ENCODE measurements at regions not wholly inside any gene's neighbourhood (a gene's known extent, or its start where the extent isn't known, plus 50 kb on each side); places are given as distances from the start of the nearest gene placed in this dataset.

GRCh38 chr6:71375676-71376075, 87.1 kb downstream of the OGFRL1 start:
- Mint-ChIP-seq H3K27ac (ENCODE audit: unreplicated experiment) (no peak overlapping the region), H3K4me1 (peaks cover 9% of the 10 kb centered on the region), H3K9me3 (peaks cover 8% of the 10 kb centered on the region), H3K36me3 (ENCODE audit: low read depth) (peaks cover 16% of the 10 kb centered on the region), H3K4me3 (no peak overlapping the region), H3K27me3 (ENCODE audit: low read depth) (no peaks in the 10 kb centered on the region)
- no peak for DNase-seq (ENCODE audit: low read depth, low spot score)
- TF ChIP-seq, protein P1, sequence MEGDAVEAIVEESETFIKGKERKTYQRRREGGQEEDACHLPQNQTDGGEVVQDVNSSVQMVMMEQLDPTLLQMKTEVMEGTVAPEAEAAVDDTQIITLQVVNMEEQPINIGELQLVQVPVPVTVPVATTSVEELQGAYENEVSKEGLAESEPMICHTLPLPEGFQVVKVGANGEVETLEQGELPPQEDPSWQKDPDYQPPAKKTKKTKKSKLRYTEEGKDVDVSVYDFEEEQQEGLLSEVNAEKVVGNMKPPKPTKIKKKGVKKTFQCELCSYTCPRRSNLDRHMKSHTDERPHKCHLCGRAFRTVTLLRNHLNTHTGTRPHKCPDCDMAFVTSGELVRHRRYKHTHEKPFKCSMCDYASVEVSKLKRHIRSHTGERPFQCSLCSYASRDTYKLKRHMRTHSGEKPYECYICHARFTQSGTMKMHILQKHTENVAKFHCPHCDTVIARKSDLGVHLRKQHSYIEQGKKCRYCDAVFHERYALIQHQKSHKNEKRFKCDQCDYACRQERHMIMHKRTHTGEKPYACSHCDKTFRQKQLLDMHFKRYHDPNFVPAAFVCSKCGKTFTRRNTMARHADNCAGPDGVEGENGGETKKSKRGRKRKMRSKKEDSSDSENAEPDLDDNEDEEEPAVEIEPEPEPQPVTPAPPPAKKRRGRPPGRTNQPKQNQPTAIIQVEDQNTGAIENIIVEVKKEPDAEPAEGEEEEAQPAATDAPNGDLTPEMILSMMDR (conservative IDR thresholded peaks at IDR 0.05): no peak

GRCh38 chr6:71376830-71377229, 88.2 kb downstream of the OGFRL1 start:
- Mint-ChIP-seq H3K4me3 (no peak overlapping the region), H3K9me3 (peaks cover 8% of the 10 kb centered on the region), H3K27ac (ENCODE audit: unreplicated experiment) (no peak overlapping the region), H3K4me1 (peaks cover 9% of the 10 kb centered on the region), H3K27me3 (ENCODE audit: low read depth) (no peaks in the 10 kb centered on the region), H3K36me3 (ENCODE audit: low read depth) (peaks cover 12% of the 10 kb centered on the region)
- TF ChIP-seq, protein P1 (conservative IDR thresholded peaks at IDR 0.05): no peak
- DNase-seq (ENCODE audit: low read depth, low spot score): no peak

DNA sequence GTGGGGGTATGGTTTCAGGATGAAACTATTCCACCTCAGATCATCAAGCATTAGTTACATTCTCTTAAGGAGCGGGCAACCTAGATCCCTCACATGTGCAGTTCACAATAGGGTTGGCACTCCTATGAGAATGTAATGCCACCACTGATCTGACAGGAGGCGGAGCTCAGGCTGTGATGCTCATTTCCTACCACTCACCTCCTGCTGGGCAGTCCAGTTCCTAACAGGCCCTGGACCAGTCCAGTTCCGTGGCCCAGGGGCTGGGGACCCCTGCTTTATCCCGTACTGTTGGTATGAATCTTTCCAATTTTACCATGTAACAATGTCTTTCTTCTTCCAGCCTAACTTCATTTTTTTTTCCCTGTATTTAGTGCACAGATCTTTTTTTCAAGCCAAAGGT, 94.9 kb downstream of the OGFRL1 start:
- H3K4me3 Mint-ChIP-seq: no peak overlapping the region
- TF ChIP-seq, protein P1 (conservative IDR thresholded peaks at IDR 0.05): no peak
- no peaks in the 10 kb centered on the region for H3K27me3 Mint-ChIP-seq (ENCODE audit: low read depth)
- H3K9me3 Mint-ChIP-seq: no peaks in the 10 kb centered on the region
- no peaks in the 10 kb centered on the region for H3K36me3 Mint-ChIP-seq (ENCODE audit: low read depth)
- peaks cover 16% of the 10 kb centered on the region for H3K4me1 Mint-ChIP-seq
- no peak for DNase-seq (ENCODE audit: low read depth, low spot score)
- H3K27ac Mint-ChIP-seq (ENCODE audit: unreplicated experiment): no peak overlapping the region

DNA sequence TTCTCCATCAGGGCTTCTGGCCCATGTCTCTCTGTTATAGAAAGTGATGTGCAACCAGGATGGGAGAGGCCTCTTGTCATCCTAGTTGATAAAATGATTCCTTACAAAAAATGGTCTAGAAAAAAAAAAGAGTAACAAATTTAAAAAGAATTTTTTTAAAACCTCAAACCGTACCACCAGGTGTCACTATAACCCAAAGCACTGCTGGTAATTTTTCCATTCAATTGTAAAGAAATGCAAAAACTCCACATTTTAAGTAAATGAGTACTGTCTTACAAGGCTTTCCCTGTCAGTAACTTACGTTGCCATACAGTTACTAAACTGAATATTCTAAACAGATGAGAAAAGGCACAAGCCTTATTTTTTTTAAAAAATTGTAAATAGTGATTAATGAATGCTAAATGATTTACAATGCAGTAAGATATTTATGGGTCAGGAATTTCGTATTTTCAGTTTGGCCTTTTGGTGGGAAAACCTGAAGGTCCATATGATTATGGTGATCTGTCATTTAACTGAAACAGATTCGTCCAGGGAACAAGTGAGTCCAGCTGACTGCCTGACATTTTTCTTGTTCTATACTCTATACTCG, 95.4 kb downstream of the OGFRL1 start:
- peaks cover 16% of the 10 kb centered on the region for H3K4me1 Mint-ChIP-seq
- H3K36me3 Mint-ChIP-seq (ENCODE audit: low read depth): no peaks in the 10 kb centered on the region
- DNase-seq (ENCODE audit: low read depth, low spot score): peak; percentile 28
- no peaks in the 10 kb centered on the region for H3K9me3 Mint-ChIP-seq
- no peak overlapping the region for H3K27ac Mint-ChIP-seq (ENCODE audit: unreplicated experiment)
- no peaks in the 10 kb centered on the region for H3K27me3 Mint-ChIP-seq (ENCODE audit: low read depth)
- TF ChIP-seq, protein P1 (conservative IDR thresholded peaks at IDR 0.05): peak; percentile 85
- no peak overlapping the region for H3K4me3 Mint-ChIP-seq

- Mint-ChIP-seq H3K36me3 (ENCODE audit: low read depth) (no peaks in the 10 kb centered on the region), H3K4me3 (no peak overlapping the region), H3K9me3 (no peaks in the 10 kb centered on the region), H3K4me1 (peaks cover 16% of the 10 kb centered on the region), H3K27ac (ENCODE audit: unreplicated experiment) (no peak overlapping the region), H3K27me3 (ENCODE audit: low read depth) (no peaks in the 10 kb centered on the region)
- TF ChIP-seq, protein P1 (conservative IDR thresholded peaks at IDR 0.05): no peak
- DNase-seq (ENCODE audit: low read depth, low spot score): no peak
Measured at GRCh38 chr6:71385111-71385822, 96.7 kb downstream of the OGFRL1 start.

All from neural crest cell (in vitro differentiated cells).